Thymus (tissue), 11 donors: ENCODE measurements at regions not wholly inside any gene's neighbourhood (a gene's known extent, or its start where the extent isn't known, plus 50 kb on each side); places are given as distances from the start of the nearest gene placed in this dataset.
"Not testable (repeated sequence)": the region's sequence is repeated elsewhere in the genome, so short reads cannot be mapped to it uniquely, and the experiment has no call there.

Source experiments
- DNase-seq, 9 donors: peaks; one replicate each; pipeline ENCODE4 v3.0.0-alpha.2; 2013; ENCODE audit warnings: low spot score in 9 of 9, low read depth in 6 of 9, missing footprints in 1 of 9
- H3K27ac ChIP-seq, 2 donors: one replicate each; pipeline ENCODE4 v1.5.1; 2013; ENCODE audit warnings: control low read depth in 1 of 2, low read depth in 1 of 2, low read length in 1 of 2, mild to moderate bottlenecking in 1 of 2, moderate library complexity in 1 of 2
- H3K27me3 ChIP-seq, 2 donors: one replicate each; pipeline ENCODE4 v1.5.1; 2013; ENCODE audit warnings: low read length in 1 of 2; ENCODE audit not compliant: control insufficient read depth in 2 of 2, insufficient read depth in 1 of 2
- H3K36me3 ChIP-seq, 2 donors: one replicate each; pipeline ENCODE4 v1.5.1; 2013; ENCODE audit warnings: low read length in 1 of 2, mild to moderate bottlenecking in 1 of 2, moderate library complexity in 1 of 2; ENCODE audit not compliant: control insufficient read depth in 2 of 2, insufficient read depth in 2 of 2
- H3K4me1 ChIP-seq, 2 donors: one replicate each; pipeline ENCODE4 v1.5.1; 2013; ENCODE audit warnings: low read length in 2 of 2; ENCODE audit not compliant: control insufficient read depth in 2 of 2, insufficient read depth in 2 of 2
- H3K4me3 ChIP-seq, 2 donors: one replicate each; pipeline ENCODE4 v1.5.1; 2013; ENCODE audit warnings: low read length in 2 of 2, control low read depth in 1 of 2, mild to moderate bottlenecking in 1 of 2
- H3K9me3 ChIP-seq, 2 donors: one replicate each; pipeline ENCODE4 v1.5.1; 2013; ENCODE audit warnings: low read length in 1 of 2, mild to moderate bottlenecking in 1 of 2; ENCODE audit not compliant: control insufficient read depth in 2 of 2, insufficient read depth in 1 of 2
- WGBS: extraction: QIAGEN DNeasy Blood & Tissue Kit; methylation state at CpG from one replicate; pipeline ENCODE4 v1.1.7; 2013; 5-methylcytosine and 5-hydroxymethylcytosine counted together
- donor health status: healthy.

- Histone ChIP-seq H3K27me3 (no peaks in the 10 kb centered on the region), H3K9me3 (no peaks in the 10 kb centered on the region), H3K4me1 (no peaks in the 10 kb centered on the region), H3K27ac (no peak overlapping the region), H3K4me3 (no peak overlapping the region), H3K36me3 (no peaks in the 10 kb centered on the region)
- DNase-seq: no peak
- 70% methylated on average over 4 of the region's 4 CpGs for WGBS
Observed at GRCh38 chr9:30015073-30015472, 2369.4 kb upstream of the ACO1 start.

GRCh38 chr9:30020161-30020560 is 2364.3 kb upstream of the ACO1 start:
- no peak overlapping the region for H3K4me3 ChIP-seq
- H3K9me3 ChIP-seq: no peaks in the 10 kb centered on the region
- H3K36me3 ChIP-seq: no peaks in the 10 kb centered on the region
- 84% methylated on average over 2 of the region's 2 CpGs for WGBS
- no peaks in the 10 kb centered on the region for H3K27me3 ChIP-seq
- no peak for DNase-seq
- H3K27ac ChIP-seq: no peak overlapping the region
- H3K4me1 ChIP-seq: no peaks in the 10 kb centered on the region

GRCh38 chr9:30035761-30036160 is 2348.7 kb upstream of the ACO1 start:
- Histone ChIP-seq H3K27ac (no peak overlapping the region), H3K36me3 (no peaks in the 10 kb centered on the region), H3K27me3 (no peaks in the 10 kb centered on the region), H3K4me1 (no peaks in the 10 kb centered on the region), H3K4me3 (no peak overlapping the region), H3K9me3 (no peaks in the 10 kb centered on the region)
- DNase-seq: no peak
- 83% methylated on average over 1 of the region's 1 CpG for WGBS

GRCh38 chr9:30036558-30036957 is 2347.9 kb upstream of the ACO1 start:
- no peak overlapping the region for H3K4me3 ChIP-seq
- H3K4me1 ChIP-seq: no peaks in the 10 kb centered on the region
- no peaks in the 10 kb centered on the region for H3K27me3 ChIP-seq
- H3K9me3 ChIP-seq: no peaks in the 10 kb centered on the region
- WGBS: 80% methylated on average over 1 of the region's 1 CpG
- no peak overlapping the region for H3K27ac ChIP-seq
- no peak for DNase-seq
- H3K36me3 ChIP-seq: no peaks in the 10 kb centered on the region

- no peaks in the 10 kb centered on the region for H3K4me1 ChIP-seq
Observed at GRCh38 chr9:30039712-30040111, 2344.7 kb upstream of the ACO1 start.

GRCh38 chr9:30048396-30048795 is 2336.0 kb upstream of the ACO1 start:
- H3K4me3 ChIP-seq: no peak overlapping the region
- no peak overlapping the region for H3K27ac ChIP-seq
- H3K4me1 ChIP-seq: no peaks in the 10 kb centered on the region
- no peaks in the 10 kb centered on the region for H3K36me3 ChIP-seq
- 82% methylated on average over 8 of the region's 8 CpGs for WGBS
- no peaks in the 10 kb centered on the region for H3K27me3 ChIP-seq
- H3K9me3 ChIP-seq: no peaks in the 10 kb centered on the region
- no peak for DNase-seq

More at GRCh38 chr9:30039712-30040111, 2344.7 kb upstream of the ACO1 start:
- DNase-seq: no peak
- H3K9me3 ChIP-seq: no peaks in the 10 kb centered on the region
- H3K27ac ChIP-seq: no peak overlapping the region
- H3K27me3 ChIP-seq: no peaks in the 10 kb centered on the region
- H3K4me3 ChIP-seq: no peak overlapping the region
- 65% methylated on average over 1 of the region's 1 CpG for WGBS
- H3K36me3 ChIP-seq: no peaks in the 10 kb centered on the region

GRCh38 chr9:30058463-30058862 is 2326.0 kb upstream of the ACO1 start:
- H3K4me1 ChIP-seq: no peaks in the 10 kb centered on the region
- DNase-seq: no peak

GRCh38 chr9:30060976-30061375 is 2323.5 kb upstream of the ACO1 start:
- H3K27ac ChIP-seq: no peak overlapping the region
- no peak overlapping the region for H3K4me3 ChIP-seq
- H3K9me3 ChIP-seq: no peaks in the 10 kb centered on the region
- no peak for DNase-seq
- H3K36me3 ChIP-seq: no peaks in the 10 kb centered on the region
- no peaks in the 10 kb centered on the region for H3K27me3 ChIP-seq
- H3K4me1 ChIP-seq: no peaks in the 10 kb centered on the region

More at GRCh38 chr9:30058463-30058862, 2326.0 kb upstream of the ACO1 start:
- WGBS: 81% methylated on average over 1 of the region's 1 CpG
- H3K4me3 ChIP-seq: no peak overlapping the region
- H3K27ac ChIP-seq: no peak overlapping the region
- H3K36me3 ChIP-seq: no peaks in the 10 kb centered on the region
- H3K27me3 ChIP-seq: no peaks in the 10 kb centered on the region
- no peaks in the 10 kb centered on the region for H3K9me3 ChIP-seq

GRCh38 chr9:30065888-30066287 is 2318.6 kb upstream of the ACO1 start:
- Histone ChIP-seq H3K27me3 (no peaks in the 10 kb centered on the region), H3K27ac (no peak overlapping the region), H3K4me1 (no peaks in the 10 kb centered on the region), H3K9me3 (no peaks in the 10 kb centered on the region), H3K36me3 (no peaks in the 10 kb centered on the region), H3K4me3 (no peak overlapping the region)
- DNase-seq: no peak
- 87% methylated on average over 8 of the region's 8 CpGs for WGBS

- 96% methylated on average over 3 of the region's 3 CpGs for WGBS
- H3K9me3 ChIP-seq, H3K4me3 ChIP-seq, H3K27me3 ChIP-seq, H3K27ac ChIP-seq, DNase-seq, H3K4me1 ChIP-seq, H3K36me3 ChIP-seq: not testable (repeated sequence)
Observed at GRCh38 chr9:30069236-30069635, 2315.2 kb upstream of the ACO1 start.
